ENCODE measurements at regions not wholly inside any gene's neighbourhood (a gene's known extent, or its start where the extent isn't known, plus 50 kb on each side); places are given as distances from the start of the nearest gene placed in this dataset.

- TF ChIP-seq CHD7 (IDR thresholded peaks at IDR 0.05; ENCODE audit: insufficient replicate concordance, low read length) (no peak), HDAC6 (IDR thresholded peaks at IDR 0.05; ENCODE audit: low read depth, low read length) (no peak), CTCF (IDR thresholded peaks at IDR 0.05; ENCODE audit: control extremely low read depth in 1 of 3, insufficient read depth in 1 of 3, low read depth in 1 of 3, low read length in 3 of 3) (no peak), ZNF274 (IDR thresholded peaks at IDR 0.05; ENCODE audit: borderline replicate concordance, extremely low read depth, low read length) (no peak), CBX8 (IDR thresholded peaks at IDR 0.05; ENCODE audit: borderline replicate concordance, low read depth, low read length) (no peak), POLR2A (IDR thresholded peaks at IDR 0.05; ENCODE audit: control extremely low read depth in 1 of 2, low read depth in 2 of 2, low read length in 2 of 2) (no peak), SIN3A (conservative IDR thresholded peaks at IDR 0.05 in 1 of 2, IDR thresholded peaks at IDR 0.05 in 1 of 2; ENCODE audit: low read depth in 1 of 2, low read length in 2 of 2) (no peak), NANOG (IDR thresholded peaks at IDR 0.05; ENCODE audit: insufficient read depth, low read depth, low read length, poor library complexity, severe bottlenecking) (no peak), EZH2 (IDR thresholded peaks at IDR 0.05; ENCODE audit: low read depth, low read length, severe bottlenecking) (no peak)
Measured at GRCh38 chr4:153997516-153997915, 208.6 kb upstream of the SFRP2 start (continued).

All from H1 (cell line).